ENCODE measurements at regions not wholly inside any gene's neighbourhood (a gene's known extent, or its start where the extent isn't known, plus 50 kb on each side); places are given as distances from the start of the nearest gene placed in this dataset.

DNA sequence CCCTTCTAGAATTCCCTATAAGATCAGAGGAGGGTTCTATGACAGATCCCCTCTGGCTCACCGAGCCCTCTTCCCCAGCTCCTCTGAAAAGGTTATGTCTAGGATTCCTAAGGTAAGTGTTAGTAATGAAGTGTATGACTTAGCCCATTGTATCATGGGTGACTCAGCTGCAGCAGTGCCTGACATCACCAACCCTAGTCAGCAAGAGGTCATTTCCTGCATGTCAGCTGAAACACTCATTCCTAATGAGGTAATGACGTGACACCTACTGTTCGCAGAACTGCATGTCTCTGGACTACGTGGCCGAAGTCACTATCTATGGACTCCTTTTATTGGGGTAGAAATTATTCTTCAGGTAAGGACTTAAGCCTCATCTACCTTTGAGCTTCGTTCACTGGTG lies 196.1 kb upstream of the MYT1L start:
- TF ChIP-seq, protein P1, sequence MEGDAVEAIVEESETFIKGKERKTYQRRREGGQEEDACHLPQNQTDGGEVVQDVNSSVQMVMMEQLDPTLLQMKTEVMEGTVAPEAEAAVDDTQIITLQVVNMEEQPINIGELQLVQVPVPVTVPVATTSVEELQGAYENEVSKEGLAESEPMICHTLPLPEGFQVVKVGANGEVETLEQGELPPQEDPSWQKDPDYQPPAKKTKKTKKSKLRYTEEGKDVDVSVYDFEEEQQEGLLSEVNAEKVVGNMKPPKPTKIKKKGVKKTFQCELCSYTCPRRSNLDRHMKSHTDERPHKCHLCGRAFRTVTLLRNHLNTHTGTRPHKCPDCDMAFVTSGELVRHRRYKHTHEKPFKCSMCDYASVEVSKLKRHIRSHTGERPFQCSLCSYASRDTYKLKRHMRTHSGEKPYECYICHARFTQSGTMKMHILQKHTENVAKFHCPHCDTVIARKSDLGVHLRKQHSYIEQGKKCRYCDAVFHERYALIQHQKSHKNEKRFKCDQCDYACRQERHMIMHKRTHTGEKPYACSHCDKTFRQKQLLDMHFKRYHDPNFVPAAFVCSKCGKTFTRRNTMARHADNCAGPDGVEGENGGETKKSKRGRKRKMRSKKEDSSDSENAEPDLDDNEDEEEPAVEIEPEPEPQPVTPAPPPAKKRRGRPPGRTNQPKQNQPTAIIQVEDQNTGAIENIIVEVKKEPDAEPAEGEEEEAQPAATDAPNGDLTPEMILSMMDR (IDR thresholded peaks at IDR 0.05 in 2 of 3, conservative IDR thresholded peaks at IDR 0.05 in 1 of 3; ENCODE audit: insufficient read depth in 2 of 3, low read depth in 1 of 3, low read length in 3 of 3) = no peak
- TF ChIP-seq TCF3 (CRISPR knock-in tag; IDR thresholded peaks at IDR 0.05) (no peak), CHD2 (IDR thresholded peaks at IDR 0.05; ENCODE audit: low read depth, low read length) (no peak), SMAD4 (CRISPR knock-in tag; conservative IDR thresholded peaks at IDR 0.05) (no peak), MYC (IDR thresholded peaks at IDR 0.05; ENCODE audit: low read depth, low read length) (no peak), MYC (CRISPR knock-in tag; IDR thresholded peaks at IDR 0.05; ENCODE audit: borderline replicate concordance, low read depth) (no peak), MXI1 (IDR thresholded peaks at IDR 0.05; ENCODE audit: low read depth, low read length) (no peak), FOXK2 (conservative IDR thresholded peaks at IDR 0.05 in 1 of 2, IDR thresholded peaks at IDR 0.05 in 1 of 2; ENCODE audit: low read depth in 2 of 2) (no peak), ZNF224 (CRISPR knock-in tag; IDR thresholded peaks at IDR 0.05) (no peak), MIER1 (IDR thresholded peaks at IDR 0.05; ENCODE audit: low read depth) (no peak), HCFC1 (IDR thresholded peaks at IDR 0.05; ENCODE audit: low read depth, low read length) (no peak), BHLHE40 (IDR thresholded peaks at IDR 0.05; ENCODE audit: low read length) (no peak), POLR2G (IDR thresholded peaks at IDR 0.05; ENCODE audit: low read depth, low read length) (no peak)
- TF ChIP-seq, protein P2, sequence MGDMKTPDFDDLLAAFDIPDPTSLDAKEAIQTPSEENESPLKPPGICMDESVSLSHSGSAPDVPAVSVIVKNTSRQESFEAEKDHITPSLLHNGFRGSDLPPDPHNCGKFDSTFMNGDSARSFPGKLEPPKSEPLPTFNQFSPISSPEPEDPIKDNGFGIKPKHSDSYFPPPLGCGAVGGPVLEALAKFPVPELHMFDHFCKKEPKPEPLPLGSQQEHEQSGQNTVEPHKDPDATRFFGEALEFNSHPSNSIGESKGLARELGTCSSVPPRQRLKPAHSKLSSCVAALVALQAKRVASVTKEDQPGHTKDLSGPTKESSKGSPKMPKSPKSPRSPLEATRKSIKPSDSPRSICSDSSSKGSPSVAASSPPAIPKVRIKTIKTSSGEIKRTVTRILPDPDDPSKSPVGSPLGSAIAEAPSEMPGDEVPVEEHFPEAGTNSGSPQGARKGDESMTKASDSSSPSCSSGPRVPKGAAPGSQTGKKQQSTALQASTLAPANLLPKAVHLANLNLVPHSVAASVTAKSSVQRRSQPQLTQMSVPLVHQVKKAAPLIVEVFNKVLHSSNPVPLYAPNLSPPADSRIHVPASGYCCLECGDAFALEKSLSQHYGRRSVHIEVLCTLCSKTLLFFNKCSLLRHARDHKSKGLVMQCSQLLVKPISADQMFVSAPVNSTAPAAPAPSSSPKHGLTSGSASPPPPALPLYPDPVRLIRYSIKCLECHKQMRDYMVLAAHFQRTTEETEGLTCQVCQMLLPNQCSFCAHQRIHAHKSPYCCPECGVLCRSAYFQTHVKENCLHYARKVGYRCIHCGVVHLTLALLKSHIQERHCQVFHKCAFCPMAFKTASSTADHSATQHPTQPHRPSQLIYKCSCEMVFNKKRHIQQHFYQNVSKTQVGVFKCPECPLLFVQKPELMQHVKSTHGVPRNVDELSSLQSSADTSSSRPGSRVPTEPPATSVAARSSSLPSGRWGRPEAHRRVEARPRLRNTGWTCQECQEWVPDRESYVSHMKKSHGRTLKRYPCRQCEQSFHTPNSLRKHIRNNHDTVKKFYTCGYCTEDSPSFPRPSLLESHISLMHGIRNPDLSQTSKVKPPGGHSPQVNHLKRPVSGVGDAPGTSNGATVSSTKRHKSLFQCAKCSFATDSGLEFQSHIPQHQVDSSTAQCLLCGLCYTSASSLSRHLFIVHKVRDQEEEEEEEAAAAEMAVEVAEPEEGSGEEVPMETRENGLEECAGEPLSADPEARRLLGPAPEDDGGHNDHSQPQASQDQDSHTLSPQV (IDR thresholded peaks at IDR 0.05) = no peak
- TF ChIP-seq, protein P3, sequence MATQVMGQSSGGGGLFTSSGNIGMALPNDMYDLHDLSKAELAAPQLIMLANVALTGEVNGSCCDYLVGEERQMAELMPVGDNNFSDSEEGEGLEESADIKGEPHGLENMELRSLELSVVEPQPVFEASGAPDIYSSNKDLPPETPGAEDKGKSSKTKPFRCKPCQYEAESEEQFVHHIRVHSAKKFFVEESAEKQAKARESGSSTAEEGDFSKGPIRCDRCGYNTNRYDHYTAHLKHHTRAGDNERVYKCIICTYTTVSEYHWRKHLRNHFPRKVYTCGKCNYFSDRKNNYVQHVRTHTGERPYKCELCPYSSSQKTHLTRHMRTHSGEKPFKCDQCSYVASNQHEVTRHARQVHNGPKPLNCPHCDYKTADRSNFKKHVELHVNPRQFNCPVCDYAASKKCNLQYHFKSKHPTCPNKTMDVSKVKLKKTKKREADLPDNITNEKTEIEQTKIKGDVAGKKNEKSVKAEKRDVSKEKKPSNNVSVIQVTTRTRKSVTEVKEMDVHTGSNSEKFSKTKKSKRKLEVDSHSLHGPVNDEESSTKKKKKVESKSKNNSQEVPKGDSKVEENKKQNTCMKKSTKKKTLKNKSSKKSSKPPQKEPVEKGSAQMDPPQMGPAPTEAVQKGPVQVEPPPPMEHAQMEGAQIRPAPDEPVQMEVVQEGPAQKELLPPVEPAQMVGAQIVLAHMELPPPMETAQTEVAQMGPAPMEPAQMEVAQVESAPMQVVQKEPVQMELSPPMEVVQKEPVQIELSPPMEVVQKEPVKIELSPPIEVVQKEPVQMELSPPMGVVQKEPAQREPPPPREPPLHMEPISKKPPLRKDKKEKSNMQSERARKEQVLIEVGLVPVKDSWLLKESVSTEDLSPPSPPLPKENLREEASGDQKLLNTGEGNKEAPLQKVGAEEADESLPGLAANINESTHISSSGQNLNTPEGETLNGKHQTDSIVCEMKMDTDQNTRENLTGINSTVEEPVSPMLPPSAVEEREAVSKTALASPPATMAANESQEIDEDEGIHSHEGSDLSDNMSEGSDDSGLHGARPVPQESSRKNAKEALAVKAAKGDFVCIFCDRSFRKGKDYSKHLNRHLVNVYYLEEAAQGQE (IDR thresholded peaks at IDR 0.05; ENCODE audit: borderline replicate concordance) = no peak
- TF ChIP-seq, protein P3 (CRISPR knock-in tag; IDR thresholded peaks at IDR 0.05; ENCODE audit: low read depth) = no peak

All from K562 (cell line).